HG02763 (cell line): ENCODE measurements at regions not wholly inside any gene's neighbourhood (a gene's known extent, or its start where the extent isn't known, plus 50 kb on each side); places are given as distances from the start of the nearest gene placed in this dataset.

Source experiments
- ATAC-seq: cut with Tn5 transposase; IDR thresholded peaks from one replicate; pipeline ENCODE4 v1.9.1; 2021; ENCODE audit warnings: mild to moderate bottlenecking, moderate library complexity; ENCODE audit not compliant: unreplicated experiment

- ATAC-seq: no peak
These were observed 368.2 kb downstream of the SNAPC1 start for GRCh38 chr14:62130441-62130840.

- no peak for ATAC-seq
These were observed 371.7 kb downstream of the SNAPC1 start for GRCh38 chr14:62133776-62134550.

GRCh38 chr14:62138593-62138992 lies 376.4 kb downstream of the SNAPC1 start:
- no peak for ATAC-seq

GRCh38 chr14:62141139-62141538 lies 378.9 kb downstream of the SNAPC1 start:
- ATAC-seq: no peak

GRCh38 chr14:62143245-62143644 lies 381.0 kb downstream of the SNAPC1 start:
- no peak for ATAC-seq

- no peak for ATAC-seq
These were observed 382.6 kb downstream of the SNAPC1 start for GRCh38 chr14:62144863-62145262.

- no peak for ATAC-seq
These were observed 383.8 kb downstream of the SNAPC1 start for GRCh38 chr14:62146030-62146429.

- ATAC-seq: no peak
These were observed 393.8 kb downstream of the SNAPC1 start for GRCh38 chr14:62156052-62156451.

- no peak for ATAC-seq
These were observed 396.6 kb downstream of the SNAPC1 start for GRCh38 chr14:62158779-62159178.

GRCh38 chr14:62159314-62159713 lies 397.1 kb downstream of the SNAPC1 start:
- ATAC-seq: no peak

GRCh38 chr14:62162998-62163589 lies 400.9 kb downstream of the SNAPC1 start:
- ATAC-seq: no peak

GRCh38 chr14:62168564-62169155 lies 406.4 kb downstream of the SNAPC1 start:
- no peak for ATAC-seq

GRCh38 chr14:62179367-62180018 lies 417.3 kb downstream of the SNAPC1 start:
- no peak for ATAC-seq

GRCh38 chr14:62181591-62181990 lies 419.4 kb downstream of the SNAPC1 start:
- no peak for ATAC-seq

GRCh38 chr14:62185078-62185477 lies 422.9 kb downstream of the SNAPC1 start:
- ATAC-seq: no peak

- no peak for ATAC-seq
These were observed 425.0 kb downstream of the SNAPC1 start for GRCh38 chr14:62187265-62187664.

- no peak for ATAC-seq
These were observed 427.5 kb downstream of the SNAPC1 start for GRCh38 chr14:62189698-62190097.

GRCh38 chr14:62206456-62206855 lies 444.2 kb downstream of the SNAPC1 start:
- ATAC-seq: no peak

- no peak for ATAC-seq
These were observed 447.2 kb downstream of the SNAPC1 start for GRCh38 chr14:62209287-62209899.

- no peak for ATAC-seq
These were observed 451.3 kb downstream of the SNAPC1 start for GRCh38 chr14:62213516-62213915.

- no peak for ATAC-seq
These were observed 453.9 kb downstream of the SNAPC1 start for GRCh38 chr14:62216121-62216520.
